C4-2B (cell line): ENCODE measurements at regions not wholly inside any gene's neighbourhood (a gene's known extent, or its start where the extent isn't known, plus 50 kb on each side); places are given as distances from the start of the nearest gene placed in this dataset.

Experiments
- ZFX ChIP-seq: fragments of 450-650 bp; IDR thresholded peaks from 2 replicates; pipeline ENCODE4 v1.6.1; 2017
- TF ChIP-seq, protein P1 (sequence below): fragments of 450-650 bp; conservative IDR thresholded peaks from 2 replicates; pipeline ENCODE4 v1.5.1; 2017; ENCODE audit warnings: mild to moderate bottlenecking

DNA sequence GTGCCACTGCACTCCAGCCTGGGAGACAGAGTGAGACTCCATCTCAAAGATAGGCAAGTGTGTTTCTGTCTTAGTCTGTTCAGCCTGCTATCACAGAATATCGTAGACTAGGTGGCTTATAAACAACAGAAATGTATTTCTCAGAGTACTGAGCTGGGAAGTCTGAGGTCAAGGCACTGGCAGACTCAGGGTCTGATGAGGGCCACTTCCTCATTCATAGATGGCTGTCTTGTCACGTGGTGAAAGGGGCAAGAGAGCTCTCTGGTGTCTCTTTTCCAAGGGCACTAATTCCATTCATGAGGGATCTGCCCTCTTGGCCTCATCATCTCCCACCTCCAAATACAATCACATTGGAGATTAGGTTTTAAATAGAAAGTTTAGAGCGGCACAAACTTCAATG lies 95.6 kb upstream of the PHACTR3 start:
- TF ChIP-seq ZFX = no peak
- TF ChIP-seq, protein P1, sequence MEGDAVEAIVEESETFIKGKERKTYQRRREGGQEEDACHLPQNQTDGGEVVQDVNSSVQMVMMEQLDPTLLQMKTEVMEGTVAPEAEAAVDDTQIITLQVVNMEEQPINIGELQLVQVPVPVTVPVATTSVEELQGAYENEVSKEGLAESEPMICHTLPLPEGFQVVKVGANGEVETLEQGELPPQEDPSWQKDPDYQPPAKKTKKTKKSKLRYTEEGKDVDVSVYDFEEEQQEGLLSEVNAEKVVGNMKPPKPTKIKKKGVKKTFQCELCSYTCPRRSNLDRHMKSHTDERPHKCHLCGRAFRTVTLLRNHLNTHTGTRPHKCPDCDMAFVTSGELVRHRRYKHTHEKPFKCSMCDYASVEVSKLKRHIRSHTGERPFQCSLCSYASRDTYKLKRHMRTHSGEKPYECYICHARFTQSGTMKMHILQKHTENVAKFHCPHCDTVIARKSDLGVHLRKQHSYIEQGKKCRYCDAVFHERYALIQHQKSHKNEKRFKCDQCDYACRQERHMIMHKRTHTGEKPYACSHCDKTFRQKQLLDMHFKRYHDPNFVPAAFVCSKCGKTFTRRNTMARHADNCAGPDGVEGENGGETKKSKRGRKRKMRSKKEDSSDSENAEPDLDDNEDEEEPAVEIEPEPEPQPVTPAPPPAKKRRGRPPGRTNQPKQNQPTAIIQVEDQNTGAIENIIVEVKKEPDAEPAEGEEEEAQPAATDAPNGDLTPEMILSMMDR = no peak
